ENCODE measurements at regions not wholly inside any gene's neighbourhood (a gene's known extent, or its start where the extent isn't known, plus 50 kb on each side); places are given as distances from the start of the nearest gene placed in this dataset.

GRCh38 chr18:61148322-61148721 is 184.9 kb upstream of the CDH20 start:
- no peak for DNase-seq (ENCODE audit: extremely low read depth, low read depth)

- DNase-seq (ENCODE audit: extremely low read depth, low read depth) = no peak
Observed at GRCh38 chr18:61149786-61150185, 183.4 kb upstream of the CDH20 start.

GRCh38 chr18:61153571-61153970 is 179.7 kb upstream of the CDH20 start:
- no peak for DNase-seq (ENCODE audit: extremely low read depth, low read depth)

GRCh38 chr18:61154866-61155265 is 178.4 kb upstream of the CDH20 start:
- no peak for DNase-seq (ENCODE audit: extremely low read depth, low read depth)

- DNase-seq (ENCODE audit: extremely low read depth, low read depth) = no peak
Observed at GRCh38 chr18:61155586-61155985, 177.6 kb upstream of the CDH20 start.

GRCh38 chr18:61157451-61157850 is 175.8 kb upstream of the CDH20 start:
- DNase-seq (ENCODE audit: extremely low read depth, low read depth) = no peak

- no peak for DNase-seq (ENCODE audit: extremely low read depth, low read depth)
Observed at GRCh38 chr18:61159246-61159645, 174.0 kb upstream of the CDH20 start.

GRCh38 chr18:61164321-61164720 is 168.9 kb upstream of the CDH20 start:
- no peak for DNase-seq (ENCODE audit: extremely low read depth, low read depth)

GRCh38 chr18:61167902-61168301 is 165.3 kb upstream of the CDH20 start:
- DNase-seq (ENCODE audit: extremely low read depth, low read depth) = no peak

GRCh38 chr18:61169386-61169785 is 163.8 kb upstream of the CDH20 start:
- no peak for DNase-seq (ENCODE audit: extremely low read depth, low read depth)

- DNase-seq (ENCODE audit: extremely low read depth, low read depth) = no peak
Observed at GRCh38 chr18:61172624-61173023, 160.6 kb upstream of the CDH20 start.

- DNase-seq (ENCODE audit: extremely low read depth, low read depth) = no peak
Observed at GRCh38 chr18:61173554-61173953, 159.7 kb upstream of the CDH20 start.

GRCh38 chr18:61183798-61184197 is 149.4 kb upstream of the CDH20 start:
- DNase-seq (ENCODE audit: extremely low read depth, low read depth) = no peak

- no peak for DNase-seq (ENCODE audit: extremely low read depth, low read depth)
Observed at GRCh38 chr18:61187971-61188370, 145.3 kb upstream of the CDH20 start.

GRCh38 chr18:61189376-61189775 is 143.9 kb upstream of the CDH20 start:
- DNase-seq (ENCODE audit: extremely low read depth, low read depth) = no peak

- DNase-seq (ENCODE audit: extremely low read depth, low read depth) = no peak
Observed at GRCh38 chr18:61194726-61195125, 138.5 kb upstream of the CDH20 start.

- DNase-seq (ENCODE audit: extremely low read depth, low read depth) = no peak
Observed at GRCh38 chr18:61196750-61197149, 136.5 kb upstream of the CDH20 start.

GRCh38 chr18:61198486-61198885 is 134.7 kb upstream of the CDH20 start:
- no peak for DNase-seq (ENCODE audit: extremely low read depth, low read depth)

GRCh38 chr18:61199171-61199848 is 133.9 kb upstream of the CDH20 start:
- no peak for DNase-seq (ENCODE audit: extremely low read depth, low read depth)

- no peak for DNase-seq (ENCODE audit: extremely low read depth, low read depth)
Observed at GRCh38 chr18:61201511-61201910, 131.7 kb upstream of the CDH20 start.

- DNase-seq (ENCODE audit: extremely low read depth, low read depth) = no peak
Observed at GRCh38 chr18:61203151-61203550, 130.1 kb upstream of the CDH20 start.

GRCh38 chr18:61209801-61210200 is 123.4 kb upstream of the CDH20 start:
- no peak for DNase-seq (ENCODE audit: extremely low read depth, low read depth)

- no peak for DNase-seq (ENCODE audit: extremely low read depth, low read depth)
Observed at GRCh38 chr18:61216051-61216450, 117.2 kb upstream of the CDH20 start.

Measured in NCI-H460 (cell line).